ENCODE measurements at regions not wholly inside any gene's neighbourhood (a gene's known extent, or its start where the extent isn't known, plus 50 kb on each side); places are given as distances from the start of the nearest gene placed in this dataset.
"Not testable (repeated sequence)": the region's sequence is repeated elsewhere in the genome, so short reads cannot be mapped to it uniquely, and the experiment has no call there.

GRCh38 chr6:14593286-14593685 is 475.7 kb downstream of the CD83 start:
- DNase-seq, result no peak

- no peak for DNase-seq
Measured at GRCh38 chr6:14595751-14596150, 478.2 kb downstream of the CD83 start.

- DNase-seq, result no peak
Measured at GRCh38 chr6:14596410-14596809, 478.8 kb downstream of the CD83 start.

- no peak for DNase-seq
Measured at GRCh38 chr6:14597090-14597489, 479.5 kb downstream of the CD83 start.

DNA sequence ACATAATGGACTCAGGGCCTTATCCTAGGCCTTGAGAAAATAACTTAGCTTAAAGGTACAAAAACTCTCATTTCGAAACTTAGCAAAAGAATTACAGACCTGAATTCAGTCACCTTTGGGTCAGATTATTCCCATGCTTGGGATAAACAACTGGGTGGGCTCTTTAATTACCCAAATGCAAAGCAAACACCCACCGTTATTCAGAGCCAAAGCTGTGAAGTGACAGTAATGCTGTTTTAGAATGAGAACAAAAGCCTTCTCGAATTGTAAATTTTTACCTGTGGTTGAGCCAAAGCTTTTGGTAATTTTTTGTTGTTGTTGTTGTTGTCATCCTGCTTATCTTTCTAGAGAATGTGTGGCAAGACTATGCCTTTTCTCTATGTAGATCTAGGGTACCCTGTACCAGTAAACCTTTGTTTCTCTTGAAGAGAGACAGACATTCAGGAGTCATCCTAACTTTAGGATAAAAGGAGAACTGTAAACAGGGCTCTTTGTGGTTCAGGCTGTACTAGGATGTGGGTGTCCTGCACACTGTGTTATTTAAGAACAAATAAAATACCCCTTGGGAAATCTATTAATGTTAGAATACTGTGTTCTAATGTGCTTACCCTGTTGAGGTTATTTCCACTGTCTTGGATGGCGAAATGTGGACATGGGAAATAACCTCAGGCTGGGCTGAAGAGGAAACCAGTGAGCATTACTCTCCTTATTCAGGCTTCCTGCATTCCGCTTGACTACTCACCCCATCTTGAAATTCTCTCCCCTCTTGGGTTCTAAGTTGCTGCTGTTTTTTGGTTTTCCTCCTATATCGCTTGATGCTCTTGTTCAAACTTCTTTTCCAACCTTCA is 480.7 kb downstream of the CD83 start:
- no peak for DNase-seq

- not testable (repeated sequence) for DNase-seq
Measured at GRCh38 chr6:14600306-14600705, 482.7 kb downstream of the CD83 start.

DNA sequence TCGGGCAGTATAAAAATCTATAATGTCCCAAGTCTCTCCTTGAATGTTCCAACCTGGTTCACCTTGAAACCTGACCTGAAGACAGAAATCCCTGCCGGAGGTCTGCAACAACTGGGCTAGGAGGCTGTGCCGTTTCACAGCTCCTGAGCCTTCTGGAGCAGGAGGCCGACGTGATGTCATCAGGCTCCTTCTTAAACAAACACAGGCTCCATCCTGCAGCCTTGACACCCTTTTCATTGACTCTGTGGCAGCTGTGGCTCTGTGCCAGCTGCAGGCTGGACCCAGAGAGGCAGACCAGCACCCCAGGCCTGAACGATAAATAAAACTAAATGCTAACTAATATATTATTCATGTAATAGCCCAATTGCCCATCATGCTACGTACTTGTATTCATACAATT is 483.9 kb downstream of the CD83 start:
- peak in 1 of 56 donors; percentile 20 for DNase-seq

- no peak for DNase-seq
Measured at GRCh38 chr6:14606353-14606752, 488.8 kb downstream of the CD83 start.

GRCh38 chr6:14610141-14610540 is 492.6 kb downstream of the CD83 start:
- DNase-seq, result no peak

DNA sequence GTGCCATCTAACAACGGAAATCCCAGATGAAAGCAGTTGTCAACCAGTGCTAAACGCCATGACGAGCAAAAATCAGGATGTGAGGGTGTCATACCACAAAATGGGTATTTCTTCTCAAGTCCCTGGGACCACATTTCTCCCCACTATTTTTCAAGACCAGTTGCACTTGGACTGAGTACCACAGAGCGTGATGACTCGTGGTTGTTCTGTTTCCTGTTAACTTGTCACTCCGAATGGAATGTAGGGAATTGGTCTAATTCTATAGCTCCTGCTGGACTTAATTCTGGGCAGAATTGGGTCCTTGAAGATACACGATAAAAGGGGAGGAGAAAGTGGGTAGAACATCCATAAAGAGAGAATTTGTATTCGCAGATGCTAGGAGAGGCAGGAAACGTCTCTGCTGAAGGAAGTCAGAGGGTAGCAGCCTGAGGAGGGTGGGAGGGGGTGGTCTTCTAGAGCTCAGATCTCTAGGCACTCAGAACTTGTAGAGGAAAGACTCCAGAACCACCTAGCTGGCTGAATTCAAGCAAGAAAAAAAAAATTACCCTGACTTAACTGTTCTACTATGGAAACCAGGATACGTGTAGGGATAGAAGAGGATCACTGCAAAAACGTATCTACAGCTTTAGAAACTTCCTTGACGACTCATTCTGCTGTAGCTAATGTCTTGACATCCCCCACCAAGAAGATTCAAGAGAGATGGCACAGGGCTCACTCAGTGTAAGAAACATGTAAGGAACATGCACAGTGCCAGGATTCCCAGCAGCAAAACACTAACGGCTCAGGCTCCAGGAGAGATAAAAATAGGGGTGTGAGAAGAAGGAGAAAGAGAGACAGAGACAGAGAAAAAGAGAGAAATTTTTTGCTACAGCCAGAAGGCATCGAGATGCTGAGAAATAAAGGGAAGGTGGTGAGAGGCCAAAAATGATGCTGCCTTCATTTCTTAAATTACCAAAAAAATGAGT is 494.7 kb downstream of the CD83 start:
- no peak for DNase-seq

- DNase-seq, result no peak
Measured at GRCh38 chr6:14614631-14615030, 497.1 kb downstream of the CD83 start.

- no peak for DNase-seq
Measured at GRCh38 chr6:14616656-14617055, 499.1 kb downstream of the CD83 start.

- DNase-seq, result no peak
Measured at GRCh38 chr6:14618759-14619418, 501.3 kb downstream of the CD83 start.

GRCh38 chr6:14619419-14619781 is 501.8 kb downstream of the CD83 start:
- DNase-seq, result no peak

DNA sequence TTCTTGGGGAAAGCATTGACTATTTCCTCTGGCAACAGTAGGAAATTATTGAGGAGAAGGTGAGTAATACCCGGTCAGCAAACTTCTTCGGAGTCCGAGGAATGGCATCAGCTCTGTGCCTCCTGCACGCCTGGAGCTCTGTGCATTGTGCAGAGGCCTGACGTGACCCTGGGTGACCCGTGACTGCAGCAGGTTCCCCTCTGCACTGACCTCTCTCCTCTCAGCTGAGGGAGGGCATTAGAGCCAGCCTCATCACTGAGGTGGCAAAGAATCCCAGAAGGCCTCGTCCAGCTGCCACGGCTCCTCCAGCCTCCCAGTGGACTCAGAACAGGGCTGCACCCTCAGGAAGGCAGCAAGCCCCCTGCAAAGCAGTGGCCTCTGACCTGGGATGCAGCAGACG is 502.9 kb downstream of the CD83 start:
- no peak for DNase-seq

GRCh38 chr6:14621518-14621917 is 503.9 kb downstream of the CD83 start:
- DNase-seq, result no peak

DNA sequence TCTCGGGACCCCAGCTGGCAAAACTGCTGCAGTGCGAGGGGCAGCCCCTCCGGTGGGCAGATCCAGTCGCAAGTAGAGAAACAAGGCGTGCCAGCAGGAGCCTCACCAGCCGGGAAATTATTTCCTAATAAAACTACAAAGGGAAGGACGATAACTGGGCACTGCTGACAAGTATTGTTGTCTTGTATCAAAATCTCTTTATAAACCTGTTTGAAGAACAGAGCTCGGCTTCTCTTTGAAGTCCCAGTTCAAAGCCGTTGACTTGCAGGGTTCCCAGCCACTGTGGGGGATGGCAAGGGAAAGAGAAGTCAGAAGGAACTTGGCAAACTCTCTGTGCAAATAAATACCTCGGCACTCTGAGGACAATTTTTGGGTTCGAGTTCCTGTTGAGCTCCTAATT is 504.5 kb downstream of the CD83 start:
- DNase-seq, result no peak

DNA sequence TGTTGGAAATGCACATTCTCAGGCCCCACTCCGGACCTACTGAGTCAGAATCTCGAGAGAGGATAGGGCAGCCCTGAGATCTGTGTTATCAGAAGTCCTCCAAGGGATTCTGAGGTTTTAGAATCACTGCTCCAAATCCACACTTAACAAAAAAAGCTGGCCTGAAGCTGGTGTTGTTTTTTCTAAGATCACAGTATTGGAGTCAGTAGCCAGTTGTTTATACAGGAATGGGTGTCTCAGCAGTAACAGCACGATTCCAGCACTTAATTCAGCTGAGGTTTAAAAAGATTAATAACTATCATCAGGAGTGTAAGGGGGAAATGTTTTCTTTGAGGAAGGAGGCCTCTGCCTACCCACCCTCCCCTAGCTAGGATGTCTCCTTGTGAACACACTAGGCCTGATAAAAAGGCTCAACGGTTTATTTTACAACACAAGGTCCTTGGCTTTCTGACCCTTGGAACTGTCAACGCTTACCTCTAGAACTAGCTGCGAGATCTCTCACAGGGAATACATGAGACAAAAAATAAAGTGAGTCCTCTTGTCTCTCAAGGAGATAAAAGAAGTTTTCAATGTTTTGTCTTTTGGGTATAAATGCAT is 505.4 kb downstream of the CD83 start:
- no peak for DNase-seq

DNA sequence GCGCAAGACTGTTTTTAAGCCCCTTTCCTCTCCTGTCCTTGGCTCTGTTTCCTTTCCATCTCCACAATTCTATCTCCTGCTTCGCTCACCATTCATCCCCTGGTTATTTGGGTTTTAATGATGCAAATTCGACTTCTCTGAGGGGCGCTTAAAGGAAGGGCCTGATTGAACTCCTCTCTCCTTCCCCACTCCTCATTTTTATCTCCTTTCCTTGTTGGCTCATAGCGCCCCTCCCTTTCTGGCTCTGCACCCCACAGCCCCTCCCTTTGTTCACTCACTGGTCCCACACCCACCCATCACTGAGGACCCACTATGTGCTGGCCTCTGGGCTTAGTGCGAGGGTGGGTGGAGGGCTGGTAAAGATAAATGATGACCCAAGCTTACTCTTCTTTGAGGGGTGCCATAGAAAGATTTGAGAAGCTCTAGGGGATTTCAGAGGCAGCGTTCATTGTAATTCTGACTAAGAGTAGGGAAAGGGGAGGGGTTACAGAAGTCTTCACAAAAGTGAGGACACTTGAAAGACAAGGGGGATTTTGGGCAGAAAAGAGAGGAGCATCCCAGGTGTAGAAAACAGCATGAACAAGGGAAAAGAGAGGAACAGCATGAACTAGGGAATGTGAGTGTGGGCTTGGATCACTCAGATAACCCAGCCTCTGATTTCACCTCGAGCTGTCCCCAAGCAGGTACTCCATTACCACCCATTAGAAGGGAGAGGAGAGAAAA is 507.8 kb downstream of the CD83 start:
- DNase-seq, result no peak

DNA sequence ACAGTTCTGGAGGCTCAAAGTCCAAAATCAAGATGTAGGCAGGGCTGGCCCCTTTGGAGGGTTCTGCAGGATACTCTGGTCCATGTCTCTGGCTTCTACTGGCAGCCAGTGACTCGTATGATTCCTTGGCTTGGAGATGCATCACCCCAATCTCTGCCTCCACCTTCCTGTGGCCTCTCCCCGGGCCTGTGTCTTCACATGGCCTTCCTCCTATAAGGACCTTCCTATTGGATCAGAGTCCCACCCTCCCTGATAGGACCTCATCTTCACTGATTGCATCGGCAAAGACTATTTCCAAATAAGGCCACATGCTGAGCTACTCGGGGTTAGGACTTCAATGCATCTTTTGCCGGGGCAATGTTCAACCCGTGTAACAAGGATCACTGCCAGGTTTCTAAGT is 509.0 kb downstream of the CD83 start:
- DNase-seq, result no peak

GRCh38 chr6:14630016-14630415 is 512.4 kb downstream of the CD83 start:
- DNase-seq, result no peak

All from amygdala (tissue), 56 donors.